CD14-positive monocyte (primary cell): ENCODE measurements at regions not wholly inside any gene's neighbourhood (a gene's known extent, or its start where the extent isn't known, plus 50 kb on each side); places are given as distances from the start of the nearest gene placed in this dataset.

Experiments used
- DNase-seq, 3 donors: peaks; one replicate each; pipeline ENCODE4 v3.0.0-alpha.2; 2011 to 2022
- H2AFZ ChIP-seq: 2 replicates; pipeline ENCODE4 v1.6.0; 2012; ENCODE audit warnings: mild to moderate bottlenecking, low read depth, low read length, inconsistent platforms; ENCODE audit not compliant: insufficient read depth, poor library complexity, severe bottlenecking
- H3K27ac ChIP-seq, 2 donors: 1 replicate in 1 of 2; 2 replicates in 1 of 2; pipeline ENCODE4 v1.5.1; 2012 to 2013; ENCODE audit warnings: low read length in 2 of 2, control low read depth in 1 of 2, inconsistent platforms in 1 of 2, low read depth in 1 of 2, mild to moderate bottlenecking in 1 of 2
- H3K27me3 ChIP-seq, 2 donors: one replicate each; pipeline versions ENCODE4 v1.6.0 to v1.6.1; 2011 to 2013; ENCODE audit warnings: low read length in 2 of 2; ENCODE audit not compliant: control insufficient read depth in 2 of 2, insufficient read depth in 2 of 2
- H3K36me3 ChIP-seq, 2 donors: replicated peaks in 1 of 2; 1 replicate in 1 of 2; 2 replicates in 1 of 2; pipeline versions ENCODE4 v1.5.1 to v1.6.1; 2012 to 2013; ENCODE audit warnings: low read length in 2 of 2, control low read depth in 1 of 2, inconsistent platforms in 1 of 2, mild to moderate bottlenecking in 1 of 2; ENCODE audit not compliant: insufficient read depth in 2 of 2, control insufficient read depth in 1 of 2
- H3K4me1 ChIP-seq, 2 donors: 1 replicate in 1 of 2; 2 replicates in 1 of 2; pipeline versions ENCODE4 v1.5.1 to v1.6.1; 2012 to 2013; ENCODE audit warnings: low read length in 2 of 2, control low read depth in 1 of 2, inconsistent platforms in 1 of 2, mild to moderate bottlenecking in 1 of 2, moderate library complexity in 1 of 2; ENCODE audit not compliant: insufficient read depth in 2 of 2, control insufficient read depth in 1 of 2
- H3K4me2 ChIP-seq: replicated peaks from 2 replicates; pipeline ENCODE3; 2012; ENCODE audit warnings: low read length, moderate library complexity, mild to moderate bottlenecking; ENCODE audit not compliant: poor library complexity, severe bottlenecking; ENCODE audit errors: extremely low read depth
- H3K4me3 ChIP-seq, 3 experiments: fragments of 200-600 bp in 1 of 3; sonication (generic) in 1 of 3; replicated peaks in 1 of 3; 1 replicate in 2 of 3; 2 replicates in 1 of 3; pipeline ENCODE4 v1.5.1; 2011 to 2013; ENCODE audit warnings: low read length in 3 of 3, mild to moderate bottlenecking in 3 of 3, control low read depth in 2 of 3, low read depth in 2 of 3, inconsistent platforms in 1 of 3, moderate library complexity in 1 of 3
- H3K79me2 ChIP-seq: 2 replicates; pipeline ENCODE4 v1.6.0; 2012; ENCODE audit warnings: mild to moderate bottlenecking, control low read depth, inconsistent platforms, low read length, moderate library complexity; ENCODE audit not compliant: insufficient read depth
- H3K9ac ChIP-seq: 2 replicates; pipeline ENCODE4 v1.6.0; 2017; ENCODE audit warnings: low read length, mild to moderate bottlenecking; ENCODE audit not compliant: insufficient read depth, poor library complexity, severe bottlenecking
- H3K9me3 ChIP-seq, 2 donors: replicated peaks in 1 of 2; 1 replicate in 1 of 2; 2 replicates in 1 of 2; pipeline versions ENCODE4 v1.5.1 to v1.6.1; 2012 to 2013; ENCODE audit warnings: low read length in 2 of 2, control low read depth in 1 of 2; ENCODE audit not compliant: control insufficient read depth in 1 of 2, insufficient read depth in 1 of 2
- H4K20me1 ChIP-seq: 2 replicates; pipeline ENCODE4 v1.6.0; 2012; ENCODE audit warnings: mild to moderate bottlenecking, low read length, control low read depth, moderate library complexity; ENCODE audit not compliant: insufficient read depth
- H3K27ac Mint-ChIP-seq, 7 donors: one replicate each; pipeline ENCODE4 v1.8.0; 2020; ENCODE audit warnings: mild to moderate bottlenecking in 7 of 7, mixed read lengths in 7 of 7, moderate library complexity in 6 of 7, inconsistent platforms in 2 of 7
- H3K27me3 Mint-ChIP-seq, 3 donors: one replicate each; pipeline ENCODE4 v1.8.0; 2021 to 2022; ENCODE audit warnings: low read depth in 3 of 3, mild to moderate bottlenecking in 3 of 3, mixed read lengths in 3 of 3, moderate library complexity in 3 of 3, inconsistent platforms in 1 of 3
- H3K36me3 Mint-ChIP-seq, 2 donors: one replicate each; pipeline ENCODE4 v1.8.0; 2020; ENCODE audit warnings: mixed read lengths in 2 of 2, inconsistent platforms in 1 of 2, mild to moderate bottlenecking in 1 of 2
- H3K4me1 Mint-ChIP-seq: one replicate; pipeline ENCODE4 v1.8.0; 2020; ENCODE audit warnings: mild to moderate bottlenecking, mixed read lengths
- H3K4me3 Mint-ChIP-seq, 2 donors: one replicate each; pipeline ENCODE4 v1.8.0; 2020; ENCODE audit warnings: mild to moderate bottlenecking in 2 of 2, mixed read lengths in 2 of 2, moderate library complexity in 1 of 2
- H3K9me3 Mint-ChIP-seq, 7 donors: one replicate each; pipeline ENCODE4 v1.8.0; 2020 to 2022; ENCODE audit warnings: mixed read lengths in 7 of 7, mild to moderate bottlenecking in 6 of 7, moderate library complexity in 6 of 7, inconsistent platforms in 2 of 7
- WGBS: methylation state at CpG from one replicate; pipeline ENCODE4 v1.1.5; 2013; ENCODE audit warnings: missing lambda C conversion rate; ENCODE audit not compliant: insufficient coverage; 5-methylcytosine and 5-hydroxymethylcytosine counted together
- intact Hi-C, 2 donors: fragments of 100-400 bp; cut with micrococcal nuclease; formaldehyde crosslinking; loops; one replicate each; pipeline versions ENCODE4 v1.15.0 to v1.15.1; 2023
- TF ChIP-seq, protein P1 (sequence below): fragments of 200-600 bp; IDR thresholded peaks from one replicate; pipeline ENCODE4 v1.8.0; 2022; ENCODE audit warnings: antibody characterized with exemption, mild to moderate bottlenecking

DNA sequence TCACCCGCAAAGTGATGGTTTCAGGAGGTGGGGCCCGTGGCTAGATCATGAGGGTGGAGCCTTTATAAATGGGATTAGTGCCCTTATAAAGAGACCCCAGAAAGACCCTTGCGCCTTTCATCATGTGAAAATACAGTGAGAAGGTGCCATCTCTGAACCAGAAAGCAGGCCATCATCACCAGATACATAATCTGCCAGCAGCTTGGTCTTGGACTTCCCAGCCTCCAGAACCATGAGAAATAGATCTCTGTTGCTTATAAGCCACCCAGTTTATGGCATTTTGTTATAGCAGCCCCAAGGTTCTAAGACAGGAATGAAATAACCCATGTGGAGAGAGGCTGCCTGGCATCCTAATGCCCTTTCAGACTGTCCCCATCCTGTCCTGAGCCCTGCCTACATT is 127.8 kb upstream of the SMAD3 start:
- H3K4me2 ChIP-seq, result no peak overlapping the region
- Mint-ChIP-seq H3K4me1 (peaks cover 27% of the 10 kb centered on the region), H3K36me3 (no peaks in the 10 kb centered on the region), H3K4me3 (no peak overlapping the region), H3K27ac (no peak overlapping the region), H3K27me3 (peaks cover 2 to 5% (median 2%) of the 10 kb centered on the region in 3 donors), H3K9me3 (peaks cover 19 to 36% (median 31%) of the 10 kb centered on the region in 7 donors)
- DNase-seq, result no peak
- peaks cover 19 to 30% of the 10 kb centered on the region in 2 donors for H3K9me3 ChIP-seq
- TF ChIP-seq, protein P1, sequence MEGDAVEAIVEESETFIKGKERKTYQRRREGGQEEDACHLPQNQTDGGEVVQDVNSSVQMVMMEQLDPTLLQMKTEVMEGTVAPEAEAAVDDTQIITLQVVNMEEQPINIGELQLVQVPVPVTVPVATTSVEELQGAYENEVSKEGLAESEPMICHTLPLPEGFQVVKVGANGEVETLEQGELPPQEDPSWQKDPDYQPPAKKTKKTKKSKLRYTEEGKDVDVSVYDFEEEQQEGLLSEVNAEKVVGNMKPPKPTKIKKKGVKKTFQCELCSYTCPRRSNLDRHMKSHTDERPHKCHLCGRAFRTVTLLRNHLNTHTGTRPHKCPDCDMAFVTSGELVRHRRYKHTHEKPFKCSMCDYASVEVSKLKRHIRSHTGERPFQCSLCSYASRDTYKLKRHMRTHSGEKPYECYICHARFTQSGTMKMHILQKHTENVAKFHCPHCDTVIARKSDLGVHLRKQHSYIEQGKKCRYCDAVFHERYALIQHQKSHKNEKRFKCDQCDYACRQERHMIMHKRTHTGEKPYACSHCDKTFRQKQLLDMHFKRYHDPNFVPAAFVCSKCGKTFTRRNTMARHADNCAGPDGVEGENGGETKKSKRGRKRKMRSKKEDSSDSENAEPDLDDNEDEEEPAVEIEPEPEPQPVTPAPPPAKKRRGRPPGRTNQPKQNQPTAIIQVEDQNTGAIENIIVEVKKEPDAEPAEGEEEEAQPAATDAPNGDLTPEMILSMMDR, result no peak
- H4K20me1 ChIP-seq, result no peaks in the 10 kb centered on the region
- no peak overlapping the region for H3K4me3 ChIP-seq
- no peaks in the 10 kb centered on the region for H3K79me2 ChIP-seq
- peaks cover 15% of the 10 kb centered on the region in 2 donors for H3K4me1 ChIP-seq
- intact Hi-C loops, result no loop called here
- H3K36me3 ChIP-seq, result no peaks in the 10 kb centered on the region
- H2AFZ ChIP-seq, result no peak overlapping the region
- H3K27ac ChIP-seq, result no peak overlapping the region
- WGBS, result 100% methylated on average over 1 of the region's 3 CpGs
- no peak overlapping the region for H3K9ac ChIP-seq
- H3K27me3 ChIP-seq, result no peaks in the 10 kb centered on the region

DNA sequence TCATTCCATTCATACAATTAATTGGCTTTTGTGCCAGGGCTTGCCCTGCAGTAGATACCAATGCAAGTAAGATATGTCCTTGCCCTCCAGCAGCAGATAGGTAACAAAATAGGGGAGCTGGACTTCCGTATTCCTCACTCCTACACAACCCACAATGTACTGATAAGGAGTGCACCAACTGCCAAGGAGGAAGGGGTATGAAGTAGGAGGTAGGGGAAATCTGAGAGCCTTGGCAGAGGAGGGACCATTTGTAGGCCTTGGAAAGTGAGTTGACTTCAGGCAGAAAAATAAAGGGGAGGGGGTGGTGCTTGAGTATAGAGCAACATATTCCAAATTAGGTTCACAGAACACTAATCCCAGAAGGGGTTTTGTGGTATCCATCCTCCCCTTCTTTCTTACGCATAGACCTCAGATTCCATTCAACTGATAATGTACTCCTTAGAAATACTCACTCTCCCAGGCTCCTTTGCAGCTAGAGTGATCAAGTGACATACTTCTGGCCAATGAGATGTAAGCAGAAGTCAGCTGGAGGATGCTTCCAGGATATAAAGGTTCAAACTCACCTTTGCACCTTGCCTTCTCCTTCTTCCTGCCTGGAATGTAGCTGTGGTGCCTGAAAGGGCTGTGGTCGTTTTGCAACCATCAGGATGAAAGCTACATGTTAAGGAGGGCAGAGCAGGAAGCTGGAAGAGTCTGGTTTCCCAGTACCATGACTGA is 127.1 kb upstream of the SMAD3 start:
- H3K4me1 Mint-ChIP-seq, result peaks cover 27% of the 10 kb centered on the region
- no peaks in the 10 kb centered on the region for H3K36me3 Mint-ChIP-seq
- Histone ChIP-seq H3K27me3 (no peaks in the 10 kb centered on the region), H3K9me3 (peaks cover 18 to 26% of the 10 kb centered on the region in 2 donors), H3K4me3 (no peak overlapping the region), H3K4me2 (no peak overlapping the region), H3K27ac (no peak overlapping the region), H3K79me2 (no peaks in the 10 kb centered on the region), H3K4me1 (peaks cover 15% of the 10 kb centered on the region in 2 donors), H2AFZ (no peak overlapping the region), H3K36me3 (no peaks in the 10 kb centered on the region), H4K20me1 (no peaks in the 10 kb centered on the region), H3K9ac (no peak overlapping the region)
- TF ChIP-seq, protein P1, result no peak
- H3K27me3 Mint-ChIP-seq, result peaks cover 2 to 5% (median 2%) of the 10 kb centered on the region in 3 donors
- peaks cover 12 to 32% (median 28%) of the 10 kb centered on the region in 7 donors for H3K9me3 Mint-ChIP-seq
- no peak overlapping the region for H3K27ac Mint-ChIP-seq
- intact Hi-C loops, result no loop called here
- DNase-seq, result no peak
- WGBS, result no CpG with 5 or more reads among the region's 3 CpGs
- no peak overlapping the region for H3K4me3 Mint-ChIP-seq
